Peyer's patch (tissue), 4 donors: ENCODE measurements at regions not wholly inside any gene's neighbourhood (a gene's known extent, or its start where the extent isn't known, plus 50 kb on each side); places are given as distances from the start of the nearest gene placed in this dataset.

Source experiments
- POLR2A ChIP-seq, 2 donors: fragments of 450-650 bp; IDR thresholded peaks; one replicate each; pipeline ENCODE4 v1.5.1; 2017; ENCODE audit warnings: antibody characterized with exemption in 2 of 2, mild to moderate bottlenecking in 2 of 2, moderate library complexity in 2 of 2
- TF ChIP-seq, protein P1 (sequence below), 6 experiments: fragments of 450-650 bp in 4 of 6; fragments of 200-600 bp in 2 of 6; sonication (generic) in 1 of 6; IDR thresholded peaks; one replicate each; pipeline ENCODE4 v1.5.1; 2017 to 2019; ENCODE audit warnings: antibody characterized with exemption in 6 of 6, mild to moderate bottlenecking in 3 of 6, moderate library complexity in 1 of 6

DNA sequence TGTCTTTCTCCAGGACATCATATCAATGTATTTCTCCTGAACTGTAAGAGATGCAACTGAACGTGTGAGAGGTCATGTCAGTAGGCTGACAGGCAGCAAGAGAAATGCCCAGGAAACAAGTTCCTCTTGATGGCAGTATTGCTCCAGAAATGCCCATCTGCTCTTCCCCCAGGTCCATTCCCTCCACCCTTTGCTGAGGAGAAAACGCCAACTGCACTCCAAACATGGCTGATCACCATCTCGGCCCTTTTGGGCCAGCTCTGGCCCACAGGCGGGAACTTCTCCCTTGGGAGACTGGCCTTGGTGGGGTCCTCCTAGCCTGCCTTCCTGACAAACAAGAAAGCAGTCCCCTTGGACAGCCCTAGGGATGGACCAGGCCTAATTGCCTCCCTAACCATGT is 276.5 kb upstream of the AGTR2 start:
- TF ChIP-seq, protein P1, sequence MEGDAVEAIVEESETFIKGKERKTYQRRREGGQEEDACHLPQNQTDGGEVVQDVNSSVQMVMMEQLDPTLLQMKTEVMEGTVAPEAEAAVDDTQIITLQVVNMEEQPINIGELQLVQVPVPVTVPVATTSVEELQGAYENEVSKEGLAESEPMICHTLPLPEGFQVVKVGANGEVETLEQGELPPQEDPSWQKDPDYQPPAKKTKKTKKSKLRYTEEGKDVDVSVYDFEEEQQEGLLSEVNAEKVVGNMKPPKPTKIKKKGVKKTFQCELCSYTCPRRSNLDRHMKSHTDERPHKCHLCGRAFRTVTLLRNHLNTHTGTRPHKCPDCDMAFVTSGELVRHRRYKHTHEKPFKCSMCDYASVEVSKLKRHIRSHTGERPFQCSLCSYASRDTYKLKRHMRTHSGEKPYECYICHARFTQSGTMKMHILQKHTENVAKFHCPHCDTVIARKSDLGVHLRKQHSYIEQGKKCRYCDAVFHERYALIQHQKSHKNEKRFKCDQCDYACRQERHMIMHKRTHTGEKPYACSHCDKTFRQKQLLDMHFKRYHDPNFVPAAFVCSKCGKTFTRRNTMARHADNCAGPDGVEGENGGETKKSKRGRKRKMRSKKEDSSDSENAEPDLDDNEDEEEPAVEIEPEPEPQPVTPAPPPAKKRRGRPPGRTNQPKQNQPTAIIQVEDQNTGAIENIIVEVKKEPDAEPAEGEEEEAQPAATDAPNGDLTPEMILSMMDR (IDR thresholded peaks at IDR 0.05): peak in 3 of 6 experiments; percentile 16 to 62 (median 42)
- no peak for TF ChIP-seq POLR2A (IDR thresholded peaks at IDR 0.05)
